NCI-H446 treated with DMSO at 0.1 percent for 48 hours (cell line): ENCODE measurements at regions not wholly inside any gene's neighbourhood (a gene's known extent, or its start where the extent isn't known, plus 50 kb on each side); places are given as distances from the start of the nearest gene placed in this dataset.

Experiments used
- DNase-seq: peaks from one replicate; lab custom pipeline; 2025; lab: John Stamatoyannopoulos, UW

DNA sequence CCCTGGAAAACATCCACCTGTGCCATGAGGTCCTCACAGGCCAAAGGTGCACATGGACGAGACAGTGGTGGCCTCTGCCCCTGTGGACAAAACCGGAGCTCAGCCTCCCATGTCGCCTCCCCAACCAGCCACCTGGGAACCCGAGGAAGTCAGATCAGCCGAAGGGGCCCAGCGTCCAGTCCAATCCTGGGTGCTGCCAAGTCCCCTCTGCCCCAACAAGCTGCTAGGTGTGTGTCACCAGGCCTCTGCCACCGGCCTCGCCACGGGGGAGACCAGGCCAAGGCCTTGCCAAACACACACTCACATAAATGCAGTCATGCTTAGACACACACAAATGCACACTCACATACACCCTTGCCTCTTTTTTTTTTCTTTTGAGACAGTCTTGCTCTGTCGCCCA is 167.8 kb downstream of the RBFOX3 start:
- no peak for DNase-seq

DNA sequence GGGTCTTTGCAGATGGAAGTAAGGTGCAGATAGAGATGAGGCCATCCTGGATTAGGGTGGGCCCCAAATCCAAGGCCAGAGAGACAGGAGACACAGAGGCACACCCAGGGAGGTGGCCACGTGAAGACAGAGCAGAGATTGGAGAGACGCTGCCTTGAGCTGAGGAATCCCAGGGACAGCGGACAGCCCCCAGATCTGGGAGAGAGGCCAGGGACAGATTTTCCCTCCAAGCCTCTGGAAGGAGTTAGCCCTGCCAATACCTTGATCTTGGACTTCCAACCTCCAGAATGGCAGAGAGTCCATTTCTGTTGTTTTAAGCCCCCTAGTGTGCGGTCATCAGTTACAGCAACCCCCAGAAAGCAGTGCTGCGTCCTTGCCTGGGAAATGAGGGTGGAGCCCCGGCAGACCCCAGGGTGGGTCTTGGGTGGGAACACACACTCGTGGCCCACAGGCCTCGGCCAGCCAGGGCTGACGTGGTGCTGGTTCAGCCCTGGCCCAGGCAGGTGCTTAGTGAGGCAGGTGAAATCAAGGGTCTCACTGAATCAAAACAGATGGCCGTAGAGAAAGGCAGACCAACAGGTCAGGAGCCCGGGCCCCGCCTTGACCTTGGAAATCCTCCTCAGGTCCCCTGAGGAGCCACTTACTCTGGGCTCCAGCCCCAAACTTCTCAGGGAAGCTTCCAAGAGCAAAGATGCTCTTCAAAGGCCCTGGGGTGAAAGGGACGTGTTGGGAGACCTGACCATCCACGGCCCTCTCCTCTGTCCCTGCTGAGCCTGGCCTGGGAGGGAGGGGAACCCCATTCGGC is 169.3 kb downstream of the RBFOX3 start:
- no peak for DNase-seq

DNA sequence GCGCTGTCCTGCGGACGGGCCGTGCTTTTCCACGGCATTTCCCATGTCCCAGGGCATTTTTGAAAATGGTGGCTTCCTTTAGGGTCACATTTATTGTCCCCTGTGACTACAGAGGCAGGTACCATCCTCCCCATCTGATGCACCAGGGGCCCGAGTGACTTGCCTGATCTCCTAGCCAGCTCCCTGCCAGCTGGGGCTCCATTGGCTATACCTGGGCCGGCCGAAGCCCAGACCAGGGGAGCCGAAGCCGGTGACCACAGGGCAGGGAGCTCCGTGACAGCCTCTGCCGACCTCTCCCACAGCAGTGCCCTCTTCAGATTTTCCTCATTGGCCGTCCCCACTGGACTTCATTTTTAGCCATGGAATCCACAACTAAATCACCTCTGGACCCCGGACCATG is 170.6 kb downstream of the RBFOX3 start:
- no peak for DNase-seq

DNA sequence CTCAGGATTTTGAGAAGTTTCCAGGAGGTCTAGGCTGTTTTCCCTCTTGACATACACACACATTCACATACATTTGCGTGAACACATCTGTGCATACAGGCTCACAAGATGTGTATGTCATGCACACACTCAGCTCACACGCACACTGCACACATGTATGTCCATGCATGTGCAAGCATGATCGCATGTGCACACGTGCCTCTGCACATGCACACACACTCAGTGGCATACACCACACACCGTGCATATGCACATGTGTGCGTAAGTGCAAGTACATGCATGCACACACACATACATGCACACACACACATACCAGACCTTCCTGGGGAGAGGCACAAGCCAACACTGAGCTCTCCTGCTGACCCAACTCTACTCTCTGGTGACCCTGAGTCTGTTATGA is 171.4 kb downstream of the RBFOX3 start:
- DNase-seq: no peak

DNA sequence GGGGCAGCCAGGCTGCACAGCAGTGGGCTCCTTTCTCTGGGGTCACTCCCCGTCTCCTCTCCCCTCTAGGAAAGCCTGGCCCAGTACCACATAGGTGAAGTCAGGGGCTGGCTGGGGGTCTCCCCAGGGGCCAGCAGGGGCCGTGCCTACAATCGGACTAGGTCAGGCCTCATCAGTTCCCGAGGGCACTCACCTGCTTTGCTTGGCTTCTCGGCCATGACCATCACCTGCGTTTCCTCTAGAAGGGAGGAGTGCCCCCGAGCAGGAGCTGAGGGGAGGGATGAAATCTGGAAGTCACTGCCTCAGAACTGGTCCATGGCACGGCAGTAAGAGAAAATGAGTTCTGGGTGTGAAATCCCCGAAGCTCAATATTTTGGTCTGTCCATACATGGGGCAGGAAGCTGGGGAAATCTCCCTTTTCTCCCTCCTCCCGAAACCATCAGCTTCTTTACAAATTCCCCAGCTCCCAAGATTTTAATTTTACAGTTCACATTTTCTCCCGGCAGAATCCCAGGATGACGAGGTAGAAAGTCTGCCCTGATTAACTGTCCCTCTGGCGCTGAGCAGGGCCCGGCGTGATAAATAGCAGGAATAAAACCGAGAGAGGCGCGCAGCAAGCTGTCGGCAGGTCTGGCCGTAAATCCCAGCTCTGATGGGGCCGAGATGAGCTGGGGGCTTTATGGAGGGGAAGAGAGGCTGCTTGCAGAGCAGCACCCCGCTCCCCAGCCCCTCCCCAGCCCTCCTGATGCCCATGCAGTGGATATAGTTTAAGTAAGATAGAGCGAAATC is 172.1 kb downstream of the RBFOX3 start:
- DNase-seq: no peak

DNA sequence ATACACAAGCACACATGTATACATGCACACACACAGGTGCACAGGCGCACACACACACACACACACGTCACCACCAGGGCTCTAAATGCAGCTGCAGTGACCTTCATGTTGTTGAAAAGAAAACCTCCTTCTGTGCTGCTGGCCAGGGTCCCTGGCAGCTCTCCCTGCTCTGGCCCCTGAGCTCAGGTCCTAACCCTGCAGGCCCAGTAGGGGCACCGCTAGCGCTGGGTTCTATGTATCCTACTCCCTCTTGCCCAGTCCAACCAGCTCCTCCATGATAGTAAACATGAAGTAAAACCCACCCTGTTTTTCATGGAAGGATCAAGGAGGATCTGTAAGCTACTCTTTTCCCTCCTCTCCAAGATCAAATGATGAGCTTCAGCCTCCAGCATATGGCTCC is 172.8 kb downstream of the RBFOX3 start:
- no peak for DNase-seq

DNA sequence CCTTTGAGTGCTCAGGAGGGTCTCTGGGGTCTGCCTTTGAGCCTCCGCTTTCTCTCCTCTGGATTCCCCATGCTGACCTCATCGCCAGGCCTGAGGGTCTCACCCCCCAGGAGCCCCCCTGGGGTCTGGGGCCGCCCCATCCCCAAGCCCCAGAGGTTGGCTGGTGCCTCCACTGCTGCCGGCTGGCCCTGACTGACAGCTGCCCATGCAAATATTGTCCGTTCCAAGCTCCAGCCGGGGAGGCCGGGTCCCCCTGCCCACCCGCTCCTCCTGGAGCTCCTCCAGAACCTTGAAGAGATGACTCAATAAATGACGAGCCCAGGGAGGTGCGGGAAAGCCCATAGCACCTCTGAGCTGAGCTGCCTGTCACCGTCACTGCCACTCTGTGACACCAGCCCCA is 173.8 kb downstream of the RBFOX3 start:
- no peak for DNase-seq

DNA sequence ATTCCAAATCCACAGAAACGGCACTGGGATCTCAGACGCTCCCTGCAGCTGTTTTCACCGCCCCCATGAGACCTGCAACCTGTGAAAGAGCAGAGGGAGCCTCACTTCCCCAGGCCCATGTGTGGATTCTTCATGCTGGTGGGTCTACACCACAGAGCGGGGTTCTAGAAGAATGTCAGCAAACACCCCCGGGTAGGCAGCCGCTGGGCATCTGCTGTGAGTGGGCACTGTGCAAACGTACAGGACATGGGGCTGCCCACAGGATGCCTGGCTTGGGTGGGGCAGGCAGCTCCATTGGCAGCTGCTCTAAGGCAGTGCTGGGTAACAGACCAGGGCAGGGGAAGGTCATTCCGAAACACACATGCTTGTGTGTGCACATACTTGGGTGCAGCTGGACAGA is 174.9 kb downstream of the RBFOX3 start:
- no peak for DNase-seq

DNA sequence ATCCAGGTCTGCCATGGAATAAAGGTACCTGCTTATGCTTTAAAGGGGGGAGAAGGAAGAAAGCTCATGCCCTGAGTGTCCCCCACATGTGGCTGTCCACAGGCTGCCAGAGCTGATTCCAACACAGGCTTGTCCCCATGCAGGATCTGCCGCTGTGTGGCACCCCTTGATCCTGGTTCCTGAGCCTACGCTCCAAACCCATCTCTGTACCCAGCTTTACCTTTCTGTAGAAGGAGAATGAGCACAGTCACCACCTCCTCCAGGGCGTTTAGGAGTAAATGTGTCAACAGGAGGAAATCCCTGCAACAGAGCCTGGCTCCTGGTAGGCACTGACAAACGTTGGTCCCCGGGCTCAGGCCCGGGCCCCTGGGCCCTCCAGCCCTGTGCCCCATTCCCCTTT is 175.6 kb downstream of the RBFOX3 start:
- DNase-seq: no peak

DNA sequence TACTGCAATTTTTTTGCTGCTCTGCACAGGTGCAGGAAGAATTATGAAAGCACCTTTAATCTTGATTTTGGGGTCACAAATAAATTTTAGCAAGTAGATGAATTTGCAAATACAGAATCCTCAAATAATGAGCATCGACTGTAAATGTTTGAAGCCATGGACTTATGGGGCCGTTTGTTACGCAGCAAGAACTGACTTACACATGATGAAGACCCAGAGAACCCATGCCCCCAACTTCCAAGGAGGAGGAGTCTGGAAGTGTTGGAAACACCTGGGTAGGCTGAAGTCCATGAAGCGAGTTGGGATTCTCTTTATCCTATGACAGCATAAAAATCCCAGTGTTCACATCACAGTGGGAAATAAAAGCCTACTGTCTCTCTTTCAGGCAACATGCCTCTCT is 176.6 kb downstream of the RBFOX3 start:
- no peak for DNase-seq

DNA sequence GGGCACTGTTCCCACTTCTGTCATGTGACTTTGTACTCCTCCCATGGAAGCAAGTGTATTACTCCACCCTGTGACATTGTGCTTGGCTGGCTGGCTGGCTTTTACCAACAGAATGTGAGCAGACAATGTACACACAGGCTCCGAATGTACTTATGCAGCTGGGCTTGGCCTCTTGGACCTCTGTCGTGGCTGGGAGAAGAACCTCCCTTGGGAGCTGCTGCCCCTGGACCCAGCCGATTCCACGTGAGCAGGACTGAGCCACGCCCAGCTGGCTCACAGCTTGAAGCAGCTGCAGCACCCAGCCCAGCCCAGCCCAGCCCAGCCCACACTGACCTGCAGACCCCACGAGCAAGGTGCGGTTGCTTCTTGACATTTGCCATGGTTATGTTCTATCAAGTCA is 177.5 kb downstream of the RBFOX3 start:
- DNase-seq: no peak

DNA sequence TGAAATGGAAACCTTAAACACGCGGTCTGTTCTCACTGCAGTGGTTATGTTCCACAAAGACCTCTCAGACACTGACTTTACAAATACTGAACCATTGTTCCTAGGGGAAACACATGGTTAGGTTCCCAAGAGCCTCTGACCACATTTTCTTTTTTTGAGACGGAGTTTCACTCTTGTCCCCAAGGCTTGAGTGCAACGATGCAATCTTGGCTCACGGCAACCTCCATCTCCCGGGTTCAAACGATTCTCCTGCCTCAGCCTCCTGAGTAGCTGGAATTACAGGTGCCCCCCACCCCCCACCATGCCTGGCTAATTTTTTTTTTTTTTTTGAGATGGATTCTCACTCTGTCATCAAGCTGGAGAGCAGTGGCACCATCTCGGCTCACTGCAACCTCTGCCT is 179.7 kb downstream of the RBFOX3 start:
- DNase-seq: no peak

DNA sequence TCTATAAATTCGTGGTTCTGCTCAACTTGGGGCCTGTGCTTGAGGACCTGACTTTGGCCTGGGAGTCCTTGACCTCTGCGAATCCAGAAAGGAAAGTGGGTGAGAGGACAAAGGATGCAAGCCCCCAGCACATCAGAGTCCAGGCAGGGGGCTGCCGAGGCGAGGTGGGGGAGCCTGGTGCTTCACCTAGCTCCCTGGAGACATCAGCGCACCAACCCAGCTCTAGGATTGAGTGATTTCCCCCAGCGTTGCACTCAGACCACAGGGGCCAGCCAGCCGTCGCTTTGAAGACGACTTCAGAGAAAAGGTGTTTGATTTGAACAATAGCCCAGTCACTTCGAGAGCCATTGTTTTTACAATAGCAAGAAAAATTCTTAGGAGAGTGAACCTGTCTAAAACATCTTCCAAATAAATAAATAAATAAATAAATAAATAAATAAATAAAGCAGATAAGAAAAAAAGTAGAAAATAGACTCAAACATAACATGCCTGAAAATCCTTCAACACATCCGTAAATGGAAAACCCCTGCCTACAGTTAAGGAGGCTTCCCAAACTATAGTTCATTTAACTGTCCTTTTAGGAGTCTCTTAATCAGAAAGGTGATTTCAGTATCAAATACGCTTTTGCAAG is 180.9 kb downstream of the RBFOX3 start:
- DNase-seq: no peak

DNA sequence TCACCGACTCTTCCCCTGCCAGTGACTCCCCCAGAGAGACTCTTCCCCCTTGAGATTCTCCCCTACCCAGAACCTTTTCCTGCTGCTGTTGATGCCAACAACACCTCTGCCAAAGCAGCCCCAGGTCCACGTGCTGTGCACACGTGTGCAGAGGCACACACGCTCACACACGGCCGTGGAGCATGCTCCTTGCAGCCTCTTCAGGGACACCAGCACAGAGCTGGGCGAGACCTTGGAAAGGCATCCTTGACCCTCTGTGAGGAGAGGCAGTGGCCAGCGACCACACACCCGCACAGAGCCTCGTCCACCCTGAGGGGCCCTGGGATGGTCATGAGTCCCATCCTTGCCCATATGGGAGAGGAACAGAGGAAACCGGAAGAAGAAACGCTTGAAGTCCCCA is 181.9 kb downstream of the RBFOX3 start:
- DNase-seq: no peak

DNA sequence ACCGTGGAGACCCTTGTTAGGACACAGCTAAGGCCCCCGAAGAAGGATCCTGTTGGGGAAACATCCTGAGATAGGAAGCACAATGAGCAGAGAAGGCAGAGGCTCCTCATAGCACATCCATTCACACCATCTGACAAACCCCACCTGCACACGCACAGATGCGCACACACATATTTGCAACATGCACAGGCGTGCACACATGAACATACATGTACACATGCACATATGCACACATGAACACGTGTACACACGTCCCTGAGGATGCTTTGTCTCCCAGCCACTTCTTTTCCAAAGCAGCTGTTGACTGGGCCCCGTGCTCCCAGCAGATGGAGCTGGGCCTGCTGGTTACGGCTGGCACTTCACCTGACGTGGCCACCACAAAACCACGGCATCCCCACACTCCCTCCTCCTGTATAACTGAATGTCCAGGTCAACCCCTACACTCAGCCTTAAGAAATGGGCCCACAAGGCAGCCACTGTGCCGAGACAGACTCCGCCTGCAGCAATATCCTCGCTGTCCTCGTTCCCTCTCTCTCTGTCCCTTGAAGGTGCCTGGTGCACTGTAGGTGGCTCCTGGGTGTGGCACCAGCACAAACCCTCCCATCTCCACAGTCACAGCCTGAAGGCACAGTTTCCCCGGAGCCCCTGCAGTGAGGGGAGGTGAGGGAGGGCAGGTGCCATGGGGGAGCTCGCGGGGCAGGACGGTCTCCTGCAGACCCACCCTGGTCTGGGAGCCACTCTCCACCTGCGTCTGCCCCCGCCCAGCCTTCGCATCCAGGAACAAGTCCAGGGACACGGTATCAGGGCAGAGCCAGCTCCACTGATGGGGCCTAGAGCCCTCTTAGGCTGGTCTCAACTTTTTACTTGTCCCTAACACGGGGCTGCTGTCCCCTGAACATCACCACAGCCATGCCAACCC is 183.0 kb downstream of the RBFOX3 start:
- no peak for DNase-seq

DNA sequence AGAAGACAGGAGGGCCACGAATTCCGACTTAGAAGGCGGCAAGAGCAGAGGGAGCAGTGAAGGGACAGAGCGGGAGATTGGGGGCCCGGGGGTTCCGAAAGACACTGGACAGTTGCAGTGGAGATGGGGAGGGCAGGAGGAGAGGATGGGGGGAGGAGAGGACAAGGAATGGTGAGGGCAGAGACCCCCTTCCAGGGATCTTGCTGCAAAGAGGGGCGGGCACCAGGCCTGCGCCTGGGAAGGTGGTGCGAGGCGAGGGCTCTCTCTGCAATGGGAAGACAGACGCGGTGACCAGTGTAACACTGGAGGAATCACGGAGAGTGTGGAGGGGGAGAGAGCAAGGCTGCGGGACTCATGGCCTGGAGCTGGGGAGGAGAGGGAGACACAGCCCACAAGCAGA is 185.2 kb downstream of the RBFOX3 start:
- DNase-seq: no peak

DNA sequence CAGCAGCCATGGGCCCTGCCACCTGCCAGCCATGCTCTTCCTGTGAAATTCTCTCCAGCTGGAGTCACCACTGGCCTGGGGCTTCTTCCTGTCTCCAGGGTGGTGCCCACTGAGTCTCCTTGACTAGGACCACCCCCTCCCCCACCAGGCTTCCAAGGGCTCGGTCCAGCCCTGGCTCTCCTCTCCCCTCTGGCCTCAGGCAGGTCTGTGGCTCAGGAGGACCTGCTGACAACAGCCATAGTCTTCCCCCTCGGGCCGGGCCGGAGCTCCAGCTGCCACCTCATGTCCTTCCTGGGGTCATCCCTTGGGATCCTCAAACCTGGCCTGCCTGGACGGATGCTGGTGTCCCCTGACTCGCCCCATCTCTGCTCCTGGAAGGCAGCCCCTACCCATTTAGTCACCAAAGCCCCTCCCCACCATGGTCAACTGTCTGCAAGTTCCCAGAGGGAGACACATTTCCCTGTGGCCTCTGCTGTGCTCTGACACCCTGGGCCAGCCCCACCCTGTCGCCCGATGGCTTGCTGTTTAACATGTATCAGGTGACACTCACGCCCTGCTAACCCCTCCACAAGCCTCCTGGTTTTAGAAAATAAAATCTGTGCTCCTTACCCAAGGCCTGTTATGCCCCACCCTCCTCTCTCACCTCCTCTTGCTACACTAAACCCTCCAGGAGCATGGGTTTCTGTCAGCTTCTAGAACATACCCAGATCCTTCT is 186.2 kb downstream of the RBFOX3 start:
- DNase-seq: no peak

DNA sequence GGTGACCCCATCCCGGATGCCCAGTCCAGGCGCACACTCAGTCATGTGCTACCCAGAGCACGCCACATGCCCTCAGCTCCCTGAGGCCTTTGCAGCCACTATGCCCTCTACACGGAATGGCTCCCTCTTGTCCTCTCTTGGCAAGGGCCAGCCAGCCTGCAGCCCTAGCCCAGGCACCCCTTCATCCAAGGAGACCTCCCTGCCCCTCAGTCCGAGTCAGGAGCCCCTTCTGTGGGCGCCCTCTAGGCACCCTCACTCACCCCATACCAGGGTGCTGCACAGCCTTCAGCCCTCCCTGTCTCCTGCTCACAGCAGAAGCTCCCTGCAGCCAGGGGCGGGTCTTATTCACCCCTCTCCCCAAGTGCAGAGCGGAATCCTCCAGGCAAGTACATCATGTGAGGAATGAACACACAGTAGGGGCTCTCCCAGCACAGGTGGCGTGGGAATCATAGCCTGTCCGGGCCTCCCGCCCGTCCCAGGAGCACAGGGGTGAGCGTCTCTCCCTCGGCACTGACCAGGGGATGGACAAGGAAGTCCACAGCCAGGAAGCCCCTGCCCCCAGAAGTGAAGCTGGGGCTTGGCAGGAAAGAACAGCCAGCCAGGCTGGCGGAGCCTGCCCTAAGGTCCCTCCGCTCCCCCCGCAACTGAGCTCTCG is 186.9 kb downstream of the RBFOX3 start:
- no peak for DNase-seq

DNA sequence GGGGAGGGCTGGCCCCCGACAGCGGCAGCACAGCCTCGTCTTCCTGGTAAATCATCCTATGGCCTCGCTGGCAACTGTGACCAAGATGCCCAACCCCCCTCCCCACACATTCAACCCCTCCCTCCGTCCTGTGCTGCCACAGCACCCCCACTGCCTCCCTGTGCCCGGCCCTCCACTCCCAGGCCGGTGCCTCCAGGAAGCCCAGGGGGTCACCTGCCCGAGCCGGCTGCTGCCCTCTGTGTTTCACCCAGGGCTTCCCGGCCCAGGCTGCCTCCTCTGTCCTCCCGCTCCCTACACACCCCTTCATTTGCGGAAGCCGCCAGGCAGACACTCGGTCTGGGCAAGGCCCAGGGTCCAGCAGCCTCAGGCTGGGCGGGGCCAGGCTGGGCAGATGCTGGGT is 188.6 kb downstream of the RBFOX3 start:
- no peak for DNase-seq

DNA sequence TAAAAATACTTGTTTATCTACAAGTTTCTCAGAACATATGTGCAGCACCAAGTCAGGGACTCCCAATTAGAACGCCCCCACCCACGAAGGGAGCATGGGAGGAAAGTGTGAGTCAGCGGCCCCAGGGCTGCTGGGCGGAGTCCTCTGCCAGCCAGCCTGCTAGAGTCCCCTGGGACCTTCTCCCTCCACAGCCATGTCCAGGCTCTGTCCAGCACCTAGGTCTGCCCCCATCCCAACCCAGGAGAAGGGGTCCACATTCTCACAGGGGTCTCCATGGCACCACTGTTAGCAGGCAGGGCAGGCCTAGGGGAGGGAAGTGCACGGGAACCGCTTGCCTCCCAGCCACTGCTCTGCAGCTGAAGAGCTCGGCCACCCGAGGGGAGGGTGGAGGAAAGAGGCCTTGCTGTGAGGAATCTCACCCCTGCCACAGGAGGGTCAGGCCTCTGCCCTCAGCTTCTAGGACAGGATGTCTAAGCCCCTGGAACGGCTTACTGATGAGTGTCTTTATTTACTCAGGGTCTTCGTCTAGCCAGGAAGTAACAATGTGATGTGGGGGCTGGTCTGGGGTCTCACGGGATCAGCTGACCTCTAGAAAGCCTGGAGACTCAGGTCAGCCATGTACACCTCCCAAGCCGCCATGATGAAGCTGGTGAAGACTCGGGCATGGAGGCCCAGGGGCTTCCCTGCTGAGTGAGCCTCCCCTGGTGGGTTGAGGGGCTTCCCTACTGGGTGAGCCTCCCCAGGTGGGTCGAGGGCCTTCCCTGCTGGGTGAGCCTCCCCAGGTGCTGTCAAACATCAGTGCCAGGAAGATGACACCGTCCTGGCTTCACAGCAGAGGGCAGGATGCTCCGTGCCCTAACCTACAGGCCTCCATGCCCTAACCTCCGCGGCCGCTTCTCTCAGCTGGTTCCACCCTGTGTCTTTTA is 190.3 kb downstream of the RBFOX3 start:
- no peak for DNase-seq
